CD4-positive, alpha-beta T cell (primary cell): ENCODE measurements at regions not wholly inside any gene's neighbourhood (a gene's known extent, or its start where the extent isn't known, plus 50 kb on each side); places are given as distances from the start of the nearest gene placed in this dataset.

Source experiments
- ATAC-seq: fragments of 200-7000 bp; cut with Tn5 transposase; one replicate; pipeline ENCODE4 v1.10.0; 2022; ENCODE audit warnings: mild to moderate bottlenecking; ENCODE audit not compliant: poor library complexity
- CTCF ChIA-PET: fragments of 350-600 bp; sonication (Branson Sonifier 250); formaldehyde crosslinking; loops from one replicate; lab custom pipeline; 2021; ENCODE audit warnings: antibody characterized with exemption, inconsistent platforms; lab: Charles Lee
- POLR2A ChIA-PET: fragments of 350-600 bp; sonication (Branson Sonifier 250); formaldehyde crosslinking; loops from one replicate; lab custom pipeline; 2021; ENCODE audit warnings: antibody characterized with exemption, inconsistent platforms; lab: Charles Lee
- DNase-seq, 14 experiments: peaks; one replicate each; pipeline ENCODE4 v3.0.0-alpha.2; 2013 to 2020; ENCODE audit warnings: mixed read lengths in 2 of 14
- H3K27ac ChIP-seq, 2 donors: one replicate each; pipeline versions ENCODE4 v1.5.1 to v1.7.0; 2013; ENCODE audit warnings: low read length in 2 of 2, low read depth in 1 of 2, mild to moderate bottlenecking in 1 of 2
- H3K27me3 ChIP-seq, 2 experiments: 1 replicate in 1 of 2; 2 replicates in 1 of 2; pipeline versions ENCODE4 v1.6.1 to v1.7.0; 2013; ENCODE audit warnings: low read length in 2 of 2, control low read depth in 1 of 2, mild to moderate bottlenecking in 1 of 2, moderate library complexity in 1 of 2; ENCODE audit not compliant: insufficient read depth in 2 of 2, control insufficient read depth in 1 of 2
- H3K36me3 ChIP-seq: one replicate; pipeline ENCODE4 v1.6.1; 2013; ENCODE audit warnings: low read length, control low read depth; ENCODE audit not compliant: insufficient read depth
- H3K4me1 ChIP-seq: one replicate; pipeline ENCODE4 v1.6.1; 2013; ENCODE audit warnings: low read length, control low read depth; ENCODE audit not compliant: insufficient read depth
- H3K4me3 ChIP-seq: one replicate; pipeline ENCODE4 v1.5.1; 2013; ENCODE audit warnings: mild to moderate bottlenecking, low read length, moderate library complexity
- H3K9me3 ChIP-seq, 2 experiments: 1 replicate in 1 of 2; 2 replicates in 1 of 2; pipeline versions ENCODE4 v1.6.1 to v1.7.0; 2013; ENCODE audit warnings: low read length in 2 of 2, mild to moderate bottlenecking in 2 of 2, control low read depth in 1 of 2, moderate library complexity in 1 of 2; ENCODE audit not compliant: control insufficient read depth in 1 of 2, insufficient read depth in 1 of 2
- H3K27ac Mint-ChIP-seq: one replicate; pipeline ENCODE4 v1.8.0; 2020; ENCODE audit warnings: mixed read lengths
- H3K27me3 Mint-ChIP-seq: one replicate; pipeline ENCODE4 v1.8.0; 2021; ENCODE audit warnings: mixed read lengths
- H3K36me3 Mint-ChIP-seq: one replicate; pipeline ENCODE4 v1.8.0; 2021; ENCODE audit warnings: low read depth, mixed read lengths
- H3K4me1 Mint-ChIP-seq: one replicate; pipeline ENCODE4 v1.8.0; 2021; ENCODE audit warnings: low read depth, mixed read lengths
- H3K4me3 Mint-ChIP-seq: one replicate; pipeline ENCODE4 v1.8.0; 2020; ENCODE audit warnings: mild to moderate bottlenecking, mixed read lengths
- H3K9me3 Mint-ChIP-seq: one replicate; pipeline ENCODE4 v1.8.0; 2020; ENCODE audit warnings: mixed read lengths
- CTCF ChIP-seq: fragments of 200-600 bp; IDR thresholded peaks from one replicate; pipeline ENCODE4 v1.8.0; 2022; ENCODE audit warnings: antibody characterized with exemption, mild to moderate bottlenecking
- intact Hi-C, 2 experiments: fragments of 100-400 bp; cut with DNase I in 1 of 2; cut with micrococcal nuclease in 1 of 2; formaldehyde crosslinking; loops; one replicate each; pipeline versions ENCODE4 v1.15.1 to v1.9.0; 2023 to 2025; cut with DNase I, micrococcal nuclease

GRCh38 chr10:129101232-129101980, 365.6 kb upstream of the MGMT start:
- Histone ChIP-seq H3K36me3 (no peaks in the 10 kb centered on the region), H3K4me3 (no peak overlapping the region), H3K9me3 (no peaks in the 10 kb centered on the region), H3K27ac (no peak overlapping the region), H3K27me3 (no peaks in the 10 kb centered on the region), H3K4me1 (peaks cover 13% of the 10 kb centered on the region)
- Mint-ChIP-seq H3K4me1 (peaks cover 24% of the 10 kb centered on the region), H3K4me3 (no peak overlapping the region), H3K27ac (no peak overlapping the region), H3K27me3 (no peaks in the 10 kb centered on the region), H3K36me3 (no peaks in the 10 kb centered on the region), H3K9me3 (no peaks in the 10 kb centered on the region)
- ChIA-PET POLR2A (no interaction called here), CTCF (no interaction called here)
- ATAC-seq (no peak), DNase-seq (peak in 6 of 14 experiments; percentile 5 to 31 (median 17))
- no peak for TF ChIP-seq CTCF
- intact Hi-C loops: no loop called here

GRCh38 chr10:129102906-129103693, 363.9 kb upstream of the MGMT start:
- Histone ChIP-seq H3K27ac (no peak overlapping the region), H3K9me3 (no peaks in the 10 kb centered on the region), H3K4me1 (peaks cover 13% of the 10 kb centered on the region), H3K36me3 (no peaks in the 10 kb centered on the region), H3K27me3 (no peaks in the 10 kb centered on the region), H3K4me3 (no peak overlapping the region)
- no peaks in the 10 kb centered on the region for H3K9me3 Mint-ChIP-seq
- no peaks in the 10 kb centered on the region for H3K27me3 Mint-ChIP-seq
- CTCF ChIA-PET: no interaction called here
- no peak overlapping the region for H3K27ac Mint-ChIP-seq
- intact Hi-C loops: no loop called here
- POLR2A ChIA-PET: no interaction called here
- DNase-seq (no peak), ATAC-seq (no peak)
- no peak for TF ChIP-seq CTCF
- H3K4me3 Mint-ChIP-seq: no peak overlapping the region
- H3K36me3 Mint-ChIP-seq: no peaks in the 10 kb centered on the region
- H3K4me1 Mint-ChIP-seq: peaks cover 24% of the 10 kb centered on the region

GRCh38 chr10:129104266-129105045, 362.6 kb upstream of the MGMT start:
- H3K36me3 ChIP-seq: no peaks in the 10 kb centered on the region
- CTCF ChIA-PET: no interaction called here
- H3K9me3 ChIP-seq: peaks cover 0 to 3% of the 10 kb centered on the region in 2 experiments
- no peak overlapping the region for H3K4me3 ChIP-seq
- POLR2A ChIA-PET: no interaction called here
- no peaks in the 10 kb centered on the region for H3K27me3 ChIP-seq
- no peak overlapping the region for H3K27ac ChIP-seq
- intact Hi-C loops: no loop called here
- Mint-ChIP-seq H3K27ac (peak overlapping the region; percentile 54), H3K27me3 (no peaks in the 10 kb centered on the region), H3K4me1 (peaks cover 24% of the 10 kb centered on the region), H3K36me3 (no peaks in the 10 kb centered on the region), H3K4me3 (no peak overlapping the region), H3K9me3 (no peaks in the 10 kb centered on the region)
- ATAC-seq (no peak), DNase-seq (peak in 2 of 14 experiments; percentile 4 to 18)
- peaks cover 13% of the 10 kb centered on the region for H3K4me1 ChIP-seq
- TF ChIP-seq CTCF: no peak
